A172 (cell line): ENCODE measurements at regions not wholly inside any gene's neighbourhood (a gene's known extent, or its start where the extent isn't known, plus 50 kb on each side); places are given as distances from the start of the nearest gene placed in this dataset.

Experiments
- DNase-seq: peaks from one replicate; pipeline ENCODE4 v3.0.0-alpha.2; 2015; ENCODE audit warnings: low spot score

GRCh38 chr6:159118924-159119323, 50.3 kb upstream of the FNDC1 start:
- no peak for DNase-seq

DNA sequence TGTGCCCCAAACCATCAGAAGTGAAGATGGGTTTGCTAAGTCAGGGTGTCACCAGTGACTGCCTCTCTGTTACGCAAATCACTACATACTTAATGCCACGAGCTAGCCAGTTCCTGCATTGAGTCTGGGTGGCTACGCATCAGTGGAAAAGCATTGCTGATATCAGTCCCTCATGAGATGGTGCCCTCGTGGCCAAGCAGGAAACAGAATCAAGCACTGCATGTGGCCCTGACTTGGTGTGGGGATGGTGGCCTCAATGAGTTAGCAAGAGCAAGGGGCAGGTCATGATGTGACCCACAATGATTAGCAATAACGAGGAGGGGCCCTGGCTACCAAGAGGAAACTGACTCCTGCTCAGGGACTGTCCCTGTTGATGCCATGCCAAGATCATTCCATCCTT, 51.6 kb upstream of the FNDC1 start:
- DNase-seq, result no peak

- no peak for DNase-seq
Observed at GRCh38 chr6:159117046-159117445, 52.2 kb upstream of the FNDC1 start.

GRCh38 chr6:159116343-159116742, 52.9 kb upstream of the FNDC1 start:
- DNase-seq, result no peak

GRCh38 chr6:159114569-159114968, 54.6 kb upstream of the FNDC1 start:
- DNase-seq, result no peak

GRCh38 chr6:159113223-159113622, 56.0 kb upstream of the FNDC1 start:
- no peak for DNase-seq

- no peak for DNase-seq
Observed at GRCh38 chr6:159112714-159113113, 56.5 kb upstream of the FNDC1 start.

DNA sequence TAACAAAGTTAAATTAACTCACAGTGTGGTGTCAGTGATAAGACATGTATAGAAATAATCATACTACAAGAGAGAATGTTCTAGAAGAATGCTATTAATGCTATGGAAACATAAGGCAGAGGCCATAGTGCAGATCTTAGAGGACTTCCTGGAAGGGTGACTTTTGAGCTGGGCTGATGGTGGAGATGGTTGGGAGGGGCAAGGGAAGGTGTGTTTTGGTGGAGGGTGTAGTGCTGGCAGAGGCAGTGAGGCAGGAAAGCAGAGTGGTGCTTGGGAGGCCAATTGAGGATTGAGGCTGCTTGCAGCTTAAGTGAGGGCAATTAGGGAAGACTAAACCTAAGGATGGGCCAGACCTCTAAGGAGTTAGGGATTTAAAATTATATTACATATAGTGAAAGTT, 58.5 kb upstream of the FNDC1 start:
- DNase-seq, result no peak

DNA sequence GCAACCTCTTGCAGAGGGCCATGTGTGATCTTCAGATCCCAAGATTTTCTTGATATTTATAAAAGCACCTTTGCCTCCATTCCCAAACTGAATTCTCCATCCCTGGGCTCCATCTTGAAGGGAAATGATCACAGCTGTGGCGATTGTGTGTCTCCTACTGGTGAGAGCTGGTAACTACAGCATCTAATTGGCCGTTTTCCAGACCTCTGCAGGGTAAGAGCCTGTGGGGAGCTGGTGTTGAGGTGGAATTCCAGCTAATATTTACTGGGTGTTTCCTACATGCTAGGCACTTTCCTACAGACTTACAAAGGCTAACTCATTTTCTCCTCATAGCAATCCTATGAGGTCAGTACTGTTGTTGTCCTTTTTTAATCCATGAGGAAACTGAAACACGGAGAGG, 59.2 kb upstream of the FNDC1 start:
- DNase-seq, result peak; percentile 46

- DNase-seq, result no peak
Observed at GRCh38 chr6:159109391-159109790, 59.8 kb upstream of the FNDC1 start.

GRCh38 chr6:159108426-159108985, 60.7 kb upstream of the FNDC1 start:
- no peak for DNase-seq

DNA sequence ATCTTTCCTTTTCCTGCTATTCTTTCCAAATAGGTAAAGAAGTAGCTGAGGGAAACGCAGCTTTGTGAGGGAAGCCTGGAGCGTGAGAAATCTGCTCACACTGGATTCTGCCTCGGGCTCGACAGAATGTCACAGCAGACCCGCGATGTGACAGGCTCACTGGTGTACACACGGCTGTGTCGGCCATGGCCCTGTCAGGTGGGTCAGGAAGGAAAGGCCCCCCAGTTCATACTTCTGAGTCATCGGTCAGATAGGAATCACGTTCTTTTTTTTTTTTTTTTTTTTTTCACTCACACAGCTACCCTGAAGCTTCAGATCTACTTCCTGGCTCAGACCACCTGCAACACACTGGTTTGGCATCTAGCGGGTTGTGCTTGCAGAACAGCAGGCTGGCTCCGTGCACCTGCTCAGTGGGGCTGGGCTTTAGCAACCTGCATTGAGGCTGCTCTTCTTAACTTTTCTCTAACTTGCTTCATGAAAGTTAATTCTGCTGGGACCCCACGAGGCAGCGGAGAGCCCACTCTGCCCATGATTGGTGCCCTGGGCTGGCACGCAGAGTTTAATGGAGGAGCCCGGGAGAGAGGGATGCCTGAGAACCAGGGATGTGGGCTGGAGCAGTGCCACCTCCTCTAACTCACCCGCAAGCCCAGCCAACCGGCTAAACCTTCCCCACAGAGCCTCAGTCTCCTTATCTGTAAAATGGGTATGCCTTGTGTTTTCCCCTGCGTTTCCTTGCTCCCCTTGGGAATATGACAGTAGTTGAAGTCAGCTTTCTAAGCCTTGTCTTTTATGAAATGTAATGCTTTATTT, 61.5 kb upstream of the FNDC1 start:
- DNase-seq, result no peak

- DNase-seq, result peak; percentile 16
Observed at GRCh38 chr6:159106627-159107241, 61.9 kb upstream of the TAGAP start.

DNA sequence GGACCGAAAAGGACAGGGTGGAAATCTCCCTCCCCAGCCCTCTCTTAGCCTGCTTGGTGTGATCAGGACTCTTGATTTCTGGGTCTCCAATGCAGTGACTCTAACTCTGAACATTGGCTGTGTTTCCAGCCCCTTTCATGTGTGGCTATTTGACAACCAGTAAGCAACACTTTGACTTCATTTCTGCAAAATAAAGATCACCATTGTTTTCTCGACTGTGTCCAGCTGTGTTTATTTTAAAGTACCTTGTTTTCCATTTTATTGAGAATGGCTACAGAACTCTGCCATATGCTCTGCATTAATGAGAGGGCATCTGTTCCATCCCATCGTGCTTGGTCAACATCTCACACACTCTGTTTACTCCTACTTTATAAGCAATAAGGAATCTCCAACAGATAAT, 60.9 kb upstream of the TAGAP start:
- no peak for DNase-seq

DNA sequence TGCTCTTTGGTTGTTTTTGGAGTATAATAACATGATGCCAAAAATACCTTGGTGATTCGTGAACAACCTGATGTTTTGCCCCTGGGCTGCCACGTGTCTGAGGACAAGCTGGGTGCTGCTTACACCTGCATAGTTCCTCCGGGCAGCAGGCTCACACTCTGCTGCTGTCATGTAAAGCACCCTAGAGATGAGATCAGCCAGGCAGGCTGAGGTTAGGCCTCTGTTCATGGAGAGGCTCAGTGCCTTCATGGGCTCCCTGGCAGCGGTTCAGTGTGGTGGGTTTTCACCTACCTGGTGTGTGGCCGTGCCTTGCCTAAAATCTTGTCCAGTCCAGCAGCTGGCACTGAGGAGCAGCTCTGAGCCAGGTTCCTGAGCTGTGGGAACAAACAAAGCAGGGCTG, 60.1 kb upstream of the TAGAP start:
- no peak for DNase-seq

GRCh38 chr6:159104163-159104925, 59.6 kb upstream of the TAGAP start:
- DNase-seq, result peak; percentile 41

- no peak for DNase-seq
Observed at GRCh38 chr6:159103396-159104162, 58.8 kb upstream of the TAGAP start.

- DNase-seq, result no peak
Observed at GRCh38 chr6:159102373-159103160, 57.8 kb upstream of the TAGAP start.

- DNase-seq, result no peak
Observed at GRCh38 chr6:159101656-159102055, 56.9 kb upstream of the TAGAP start.

DNA sequence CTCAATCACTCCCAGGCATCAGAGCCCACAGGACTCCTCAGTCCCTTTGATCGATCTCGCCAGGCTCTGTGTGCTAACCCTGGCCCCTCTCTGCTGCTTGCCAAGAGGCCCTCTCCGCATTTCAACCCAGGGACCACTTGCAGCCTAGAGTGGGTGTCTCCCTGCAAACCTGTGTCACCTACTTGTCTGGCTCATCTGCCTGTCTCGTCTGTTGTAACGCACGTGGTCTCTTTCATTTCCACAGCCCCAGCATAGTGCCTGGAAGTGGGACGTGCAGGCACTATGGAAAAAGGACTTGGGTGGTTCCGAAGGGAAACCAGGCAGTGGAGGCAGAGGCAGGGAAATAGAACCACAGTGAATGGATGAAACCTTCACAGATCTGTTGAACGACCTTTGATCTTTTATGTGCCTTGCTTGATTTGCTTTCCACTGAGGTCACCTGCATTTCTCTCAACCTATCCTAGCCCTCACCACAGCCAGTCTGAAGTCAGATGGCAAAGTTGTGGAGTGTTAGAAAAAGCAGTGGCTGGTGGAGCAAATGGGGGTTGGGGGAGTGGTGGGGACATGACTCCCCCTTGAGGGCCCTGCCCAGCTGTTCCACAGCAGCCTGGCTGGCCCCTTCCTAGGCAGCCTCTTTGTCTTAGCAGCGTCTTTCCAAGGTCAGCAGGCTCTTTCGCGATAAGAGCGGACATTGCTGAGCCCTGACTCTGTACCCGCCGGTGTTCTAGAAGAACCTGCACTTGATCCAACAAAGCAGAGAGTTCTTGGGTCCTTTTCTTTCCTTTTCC, 55.8 kb upstream of the TAGAP start:
- DNase-seq, result no peak
